H9 (cell line): ENCODE measurements at regions not wholly inside any gene's neighbourhood (a gene's known extent, or its start where the extent isn't known, plus 50 kb on each side); places are given as distances from the start of the nearest gene placed in this dataset.

Experiments used
- DNase-seq: peaks from one replicate; pipeline ENCODE4 v3.0.0-alpha.2; 2017
- H2AFZ ChIP-seq: one replicate; pipeline ENCODE4 v1.6.1; 2013; ENCODE audit warnings: mild to moderate bottlenecking, low read length, control low read depth, moderate library complexity
- H2AK5ac ChIP-seq: 2 replicates; pipeline ENCODE4 v1.6.1; 2013; ENCODE audit warnings: low read length, control low read depth, mixed read lengths; ENCODE audit not compliant: insufficient read length
- H2BK120ac ChIP-seq: one replicate; pipeline ENCODE4 v1.6.1; 2013; ENCODE audit warnings: low read depth, mild to moderate bottlenecking, low read length, control low read depth, inconsistent platforms; ENCODE audit not compliant: poor library complexity, severe bottlenecking
- H2BK12ac ChIP-seq: 2 replicates; pipeline ENCODE4 v1.6.1; 2013; ENCODE audit warnings: low read length, control low read depth, mixed read lengths, low read depth; ENCODE audit not compliant: insufficient read length
- H2BK15ac ChIP-seq: 2 replicates; pipeline ENCODE4 v1.6.1; 2013; ENCODE audit warnings: low read depth, low read length, control low read depth
- H2BK20ac ChIP-seq: one replicate; pipeline ENCODE4 v1.6.1; 2013; ENCODE audit warnings: low read depth, mild to moderate bottlenecking, low read length, control low read depth, inconsistent platforms; ENCODE audit not compliant: poor library complexity, severe bottlenecking
- H2BK5ac ChIP-seq: 2 replicates; pipeline ENCODE4 v1.6.1; 2013; ENCODE audit warnings: low read length, control low read depth, mixed read lengths; ENCODE audit not compliant: insufficient read length
- H3K14ac ChIP-seq: 2 replicates; pipeline ENCODE4 v1.6.1; 2013; ENCODE audit warnings: low read length, control low read depth; ENCODE audit not compliant: insufficient read depth
- H3K18ac ChIP-seq: 2 replicates; pipeline ENCODE4 v1.6.1; 2013; ENCODE audit warnings: low read depth, mild to moderate bottlenecking, mixed read lengths, low read length, control low read depth; ENCODE audit not compliant: insufficient read length
- H3K23ac ChIP-seq: 2 replicates; pipeline ENCODE4 v1.6.1; 2013; ENCODE audit warnings: low read length, control low read depth, mixed read lengths, low read depth; ENCODE audit not compliant: insufficient read length
- H3K23me2 ChIP-seq: 2 replicates; pipeline ENCODE4 v1.6.1; 2013; ENCODE audit warnings: low read depth, mild to moderate bottlenecking, mixed read lengths, low read length, control low read depth; ENCODE audit not compliant: insufficient read length, poor library complexity, severe bottlenecking
- H3K27ac ChIP-seq: 2 replicates; pipeline ENCODE4 v1.5.1; 2013; ENCODE audit warnings: low read length, control low read depth, mixed read lengths, low read depth; ENCODE audit not compliant: insufficient read length
- H3K27me3 ChIP-seq: 2 replicates; pipeline ENCODE4 v1.6.1; 2013; ENCODE audit warnings: low read length, control low read depth, inconsistent platforms; ENCODE audit not compliant: insufficient read depth
- H3K4ac ChIP-seq: 2 replicates; pipeline ENCODE4 v1.6.1; 2013; ENCODE audit warnings: low read depth, mild to moderate bottlenecking, control low read depth, inconsistent platforms, low read length, moderate library complexity
- H3K4me1 ChIP-seq: 2 replicates; pipeline ENCODE4 v1.6.1; 2013; ENCODE audit warnings: low read length, control low read depth, inconsistent platforms; ENCODE audit not compliant: insufficient read depth
- H3K4me2 ChIP-seq: 2 replicates; pipeline ENCODE4 v1.6.1; 2013; ENCODE audit warnings: low read length, control low read depth, mixed read lengths; ENCODE audit not compliant: insufficient read length, insufficient read depth
- H3K56ac ChIP-seq: 2 replicates; pipeline ENCODE4 v1.6.1; 2013; ENCODE audit warnings: low read depth, mild to moderate bottlenecking, mixed read lengths, low read length, control low read depth; ENCODE audit not compliant: insufficient read length
- H3K79me1 ChIP-seq: 2 replicates; pipeline ENCODE4 v1.6.1; 2013; ENCODE audit warnings: low read depth, mild to moderate bottlenecking, moderate library complexity, low read length, control low read depth, inconsistent platforms; ENCODE audit not compliant: insufficient read depth, poor library complexity, severe bottlenecking
- H3K79me2 ChIP-seq: 2 replicates; pipeline ENCODE4 v1.6.1; 2013; ENCODE audit warnings: low read length, control low read depth, inconsistent platforms; ENCODE audit not compliant: insufficient read depth
- H3K9ac ChIP-seq: 2 replicates; pipeline ENCODE4 v1.6.1; 2013; ENCODE audit warnings: low read length, control low read depth, mixed read lengths; ENCODE audit not compliant: insufficient read length; ENCODE audit errors: extremely low read depth
- H3K9me3 ChIP-seq: one replicate; pipeline ENCODE4 v1.6.1; 2013; ENCODE audit warnings: low read depth, low read length, inconsistent platforms; ENCODE audit not compliant: control insufficient read depth
- H3T11ph ChIP-seq: one replicate; pipeline ENCODE4 v1.6.1; 2013; ENCODE audit warnings: mild to moderate bottlenecking, low read length, control low read depth, inconsistent platforms
- H4K20me1 ChIP-seq: one replicate; pipeline ENCODE4 v1.6.1; 2013; ENCODE audit not compliant: control insufficient read depth, insufficient read length, insufficient read depth
- H4K5ac ChIP-seq: 2 replicates; pipeline ENCODE4 v1.6.1; 2013; ENCODE audit warnings: low read depth, mild to moderate bottlenecking, mixed read lengths, low read length, control low read depth; ENCODE audit not compliant: insufficient read length
- H4K8ac ChIP-seq: replicated peaks from 2 replicates; pipeline ENCODE4 v1.6.1; 2013; ENCODE audit warnings: low read length, control low read depth, mixed read lengths, low read depth; ENCODE audit not compliant: insufficient read length
- H4K91ac ChIP-seq: 2 replicates; pipeline ENCODE4 v1.6.1; 2013; ENCODE audit warnings: low read depth, mild to moderate bottlenecking, moderate library complexity, mixed read lengths, low read length, control low read depth; ENCODE audit not compliant: insufficient read length
- H3K27ac Mint-ChIP-seq, 3 experiments: 2 replicates in 2 of 3; 3 replicates in 1 of 3; pipeline ENCODE4 v1.8.0; 2020 to 2021; ENCODE audit warnings: mixed read lengths in 3 of 3, mild to moderate bottlenecking in 1 of 3, moderate library complexity in 1 of 3
- H3K27me3 Mint-ChIP-seq: 2 replicates; pipeline ENCODE4 v1.8.0; 2021; ENCODE audit warnings: low read depth, mild to moderate bottlenecking, moderate library complexity, mixed read lengths
- H3K36me3 Mint-ChIP-seq, 3 experiments: 2 replicates in 2 of 3; 3 replicates in 1 of 3; pipeline ENCODE4 v1.8.0; 2020 to 2021; ENCODE audit warnings: low read depth in 3 of 3, mixed read lengths in 3 of 3; ENCODE audit not compliant: insufficient read depth in 1 of 3
- H3K4me1 Mint-ChIP-seq, 2 experiments: 2 replicates each; pipeline ENCODE4 v1.8.0; 2020; ENCODE audit warnings: mixed read lengths in 2 of 2
- H3K4me3 Mint-ChIP-seq, 2 experiments: 2 replicates in 1 of 2; 3 replicates in 1 of 2; pipeline ENCODE4 v1.8.0; 2020 to 2021; ENCODE audit warnings: mild to moderate bottlenecking in 2 of 2, mixed read lengths in 2 of 2, moderate library complexity in 1 of 2
- H3K9me3 Mint-ChIP-seq, 2 experiments: 2 replicates in 1 of 2; 3 replicates in 1 of 2; pipeline ENCODE4 v1.8.0; 2020; ENCODE audit warnings: mild to moderate bottlenecking in 2 of 2, mixed read lengths in 2 of 2, moderate library complexity in 1 of 2
- CTCF ChIP-seq: fragments of 200-600 bp; sonication (generic); conservative IDR thresholded peaks from 3 replicates; pipeline ENCODE4 v1.8.0; 2021; ENCODE audit warnings: antibody characterized with exemption, mild to moderate bottlenecking
- WGBS: extraction: QIAGEN DNeasy Blood & Tissue Kit; methylation state at CpG from one replicate; pipeline ENCODE4 v1.1.7; 2013; ENCODE audit warnings: missing lambda C conversion rate, low lambda C conversion rate, mixed read lengths; ENCODE audit not compliant: insufficient read length; ENCODE audit errors: extremely low coverage; 5-methylcytosine and 5-hydroxymethylcytosine counted together

- no peak overlapping the region for H3K4me2 ChIP-seq
- H4K20me1 ChIP-seq, result no peaks in the 10 kb centered on the region
- Mint-ChIP-seq H3K27me3 (no peaks in the 10 kb centered on the region; the same call in 1 of the 2 replicates), H3K27ac (no peak overlapping the region), H3K36me3 (no peaks in the 10 kb centered on the region), H3K4me3 (no peak overlapping the region), H3K9me3 (no peaks in the 10 kb centered on the region), H3K4me1 (peaks cover 0 to 2% of the 10 kb centered on the region in 2 experiments; a peak in 2 of 4 replicates)
- H3K9ac ChIP-seq, result no peak overlapping the region
- no peak overlapping the region for H4K5ac ChIP-seq
- no peaks in the 10 kb centered on the region for H3K9me3 ChIP-seq
- no peak overlapping the region for H3K4ac ChIP-seq
- no peak overlapping the region for H4K8ac ChIP-seq
- no peak for DNase-seq
- H3K23me2 ChIP-seq, result no peaks in the 10 kb centered on the region
- H2BK15ac ChIP-seq, result no peak overlapping the region
- no peaks in the 10 kb centered on the region for H3K79me2 ChIP-seq
- H2AFZ ChIP-seq, result no peak overlapping the region
- no peaks in the 10 kb centered on the region; the same call in 1 of the 2 replicates for H3K4me1 ChIP-seq
- H2BK120ac ChIP-seq, result no peak overlapping the region
- H3K23ac ChIP-seq, result no peak overlapping the region
- no peak for TF ChIP-seq CTCF
- no CpG with 5 or more reads among the region's 2 CpGs for WGBS
- H3K14ac ChIP-seq, result no peak overlapping the region
- H3K27me3 ChIP-seq, result no peaks in the 10 kb centered on the region
- no peak overlapping the region for H2BK12ac ChIP-seq
- H2BK5ac ChIP-seq, result no peak overlapping the region
- no peak overlapping the region for H2BK20ac ChIP-seq
- no peaks in the 10 kb centered on the region for H3K79me1 ChIP-seq
- H3K18ac ChIP-seq, result no peak overlapping the region
- no peak overlapping the region for H3K56ac ChIP-seq
- no peak overlapping the region for H3K27ac ChIP-seq
- no peak overlapping the region for H2AK5ac ChIP-seq
- H3T11ph ChIP-seq, result no peak overlapping the region
- H4K91ac ChIP-seq, result no peak overlapping the region
These were observed 174.7 kb downstream of the MTX2 start for GRCh38 chr2:176443946-176444345.
